ENCODE measurements at regions not wholly inside any gene's neighbourhood (a gene's known extent, or its start where the extent isn't known, plus 50 kb on each side); places are given as distances from the start of the nearest gene placed in this dataset.

DNA sequence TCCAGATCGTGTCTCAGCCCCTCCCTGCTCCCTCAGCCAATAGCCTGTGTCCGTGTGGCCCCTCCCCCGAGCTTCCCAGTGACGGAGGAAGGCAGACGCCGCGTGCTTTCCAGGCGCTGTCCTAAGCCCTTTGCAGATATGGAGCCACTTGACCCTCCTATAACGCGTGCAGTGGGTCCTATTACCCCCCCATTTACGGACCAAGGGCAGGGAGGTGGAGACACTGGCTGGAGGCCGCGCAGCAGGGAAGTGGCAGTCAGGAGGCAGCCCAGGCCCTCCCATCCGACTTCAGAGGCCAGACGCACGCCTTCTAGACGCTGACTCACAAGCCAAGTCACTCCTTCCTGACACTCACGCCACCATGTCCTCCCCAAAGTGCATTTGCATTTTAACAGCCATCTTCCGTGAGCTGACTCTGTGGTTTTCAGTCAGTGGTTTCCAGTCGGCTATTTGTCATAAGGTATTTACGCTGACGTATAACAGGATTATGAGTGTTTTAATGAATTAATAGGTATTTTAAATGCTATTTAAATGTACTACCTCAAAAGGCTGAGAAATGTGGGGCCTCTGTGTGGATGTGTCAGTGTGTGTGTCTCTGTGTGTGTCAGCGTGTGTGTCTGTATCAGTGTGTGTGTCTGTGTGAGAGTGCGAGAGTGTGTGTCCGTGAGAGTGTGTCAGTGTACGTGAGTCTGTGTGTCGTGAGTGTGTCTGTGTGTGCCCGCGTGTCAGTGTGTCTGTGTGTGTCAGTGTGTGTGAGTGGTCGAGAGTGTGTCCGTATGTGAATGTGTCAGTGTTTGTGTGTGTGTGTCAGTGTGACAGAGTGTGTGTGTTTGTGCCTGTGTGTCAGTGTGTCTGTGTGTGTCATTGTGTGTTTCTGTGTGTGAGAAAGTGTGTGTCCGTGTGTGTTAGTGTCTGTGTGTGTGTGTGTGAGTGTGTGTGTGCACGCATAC, 92.0 kb upstream of the INSIG1 start:
- TF ChIP-seq CEBPB (IDR thresholded peaks at IDR 0.05; ENCODE audit: low read depth) = no peak
- TF ChIP-seq, protein P1, sequence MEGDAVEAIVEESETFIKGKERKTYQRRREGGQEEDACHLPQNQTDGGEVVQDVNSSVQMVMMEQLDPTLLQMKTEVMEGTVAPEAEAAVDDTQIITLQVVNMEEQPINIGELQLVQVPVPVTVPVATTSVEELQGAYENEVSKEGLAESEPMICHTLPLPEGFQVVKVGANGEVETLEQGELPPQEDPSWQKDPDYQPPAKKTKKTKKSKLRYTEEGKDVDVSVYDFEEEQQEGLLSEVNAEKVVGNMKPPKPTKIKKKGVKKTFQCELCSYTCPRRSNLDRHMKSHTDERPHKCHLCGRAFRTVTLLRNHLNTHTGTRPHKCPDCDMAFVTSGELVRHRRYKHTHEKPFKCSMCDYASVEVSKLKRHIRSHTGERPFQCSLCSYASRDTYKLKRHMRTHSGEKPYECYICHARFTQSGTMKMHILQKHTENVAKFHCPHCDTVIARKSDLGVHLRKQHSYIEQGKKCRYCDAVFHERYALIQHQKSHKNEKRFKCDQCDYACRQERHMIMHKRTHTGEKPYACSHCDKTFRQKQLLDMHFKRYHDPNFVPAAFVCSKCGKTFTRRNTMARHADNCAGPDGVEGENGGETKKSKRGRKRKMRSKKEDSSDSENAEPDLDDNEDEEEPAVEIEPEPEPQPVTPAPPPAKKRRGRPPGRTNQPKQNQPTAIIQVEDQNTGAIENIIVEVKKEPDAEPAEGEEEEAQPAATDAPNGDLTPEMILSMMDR (IDR thresholded peaks at IDR 0.05 in 2 of 3, conservative IDR thresholded peaks at IDR 0.05 in 1 of 3; ENCODE audit: borderline replicate concordance in 1 of 3, insufficient read depth in 1 of 3, low read depth in 2 of 3, low read length in 2 of 3) = no peak
- TF ChIP-seq MAX (IDR thresholded peaks at IDR 0.05) = no peak
